IPS-NIHi7 (cell line): ENCODE measurements at regions not wholly inside any gene's neighbourhood (a gene's known extent, or its start where the extent isn't known, plus 50 kb on each side); places are given as distances from the start of the nearest gene placed in this dataset.

ENCODE experiments used
- DNase-seq: peaks from one replicate; pipeline ENCODE4 v3.0.0; 2012; ENCODE audit warnings: mixed read lengths; ENCODE audit errors: extremely low spot score

DNA sequence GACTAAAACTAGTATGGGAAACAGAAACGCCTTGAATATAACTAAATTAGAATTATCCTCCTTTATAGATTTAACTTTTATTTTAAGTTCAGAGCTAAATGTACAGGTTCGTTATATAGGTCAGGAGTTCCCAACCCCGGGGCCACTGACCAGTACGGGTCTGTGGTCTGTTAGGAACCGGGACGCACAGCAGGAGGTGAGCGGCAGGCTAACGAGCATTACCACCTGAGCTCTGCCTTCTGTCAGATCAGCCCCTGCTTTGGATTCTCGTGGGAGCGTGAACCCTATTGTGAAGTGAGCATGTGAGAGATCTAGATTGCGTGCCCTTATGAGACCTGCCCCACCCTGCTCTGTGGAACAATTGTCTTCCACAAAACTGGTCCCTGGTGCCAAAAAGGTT lies 51.0 kb downstream of the FAT4 start:
- DNase-seq = no peak

DNA sequence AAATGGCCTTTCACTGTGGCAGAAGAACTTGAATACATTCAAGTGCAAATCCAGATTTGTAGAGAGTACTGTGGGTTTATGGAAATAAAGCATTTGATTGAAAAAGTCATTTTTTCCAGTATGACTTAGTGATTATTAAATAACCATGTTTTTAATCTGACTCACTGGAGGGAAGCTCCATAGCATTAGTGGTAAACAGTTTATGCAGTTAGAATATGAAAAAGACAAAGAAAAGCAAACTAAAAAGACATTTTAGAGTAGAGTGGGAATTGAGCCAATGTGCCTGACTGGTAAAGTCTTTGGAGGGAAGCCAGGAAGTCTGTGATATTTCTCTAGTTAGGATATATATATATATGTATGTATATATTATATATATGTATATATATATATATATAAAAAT lies 53.4 kb downstream of the FAT4 start:
- DNase-seq = no peak

DNA sequence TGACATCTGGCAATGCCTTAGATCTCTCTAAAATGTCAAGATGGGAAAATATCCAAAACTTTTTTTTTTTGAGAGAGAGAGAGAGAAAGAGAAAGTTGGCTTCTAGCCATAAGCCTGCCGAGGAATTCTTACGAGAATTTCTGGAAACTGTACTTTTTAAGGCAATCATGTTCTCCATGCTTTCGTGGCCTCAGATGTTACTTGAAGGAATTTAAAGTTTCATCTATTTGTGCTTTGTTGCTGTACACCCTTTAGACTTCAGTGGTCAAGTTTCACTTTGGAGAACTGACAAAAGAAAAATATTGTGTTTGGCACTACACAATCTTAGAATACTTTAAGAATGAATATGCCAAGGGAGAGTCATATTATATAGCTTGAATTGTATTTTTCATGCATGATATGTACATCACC lies 53.9 kb downstream of the FAT4 start:
- DNase-seq = no peak

DNA sequence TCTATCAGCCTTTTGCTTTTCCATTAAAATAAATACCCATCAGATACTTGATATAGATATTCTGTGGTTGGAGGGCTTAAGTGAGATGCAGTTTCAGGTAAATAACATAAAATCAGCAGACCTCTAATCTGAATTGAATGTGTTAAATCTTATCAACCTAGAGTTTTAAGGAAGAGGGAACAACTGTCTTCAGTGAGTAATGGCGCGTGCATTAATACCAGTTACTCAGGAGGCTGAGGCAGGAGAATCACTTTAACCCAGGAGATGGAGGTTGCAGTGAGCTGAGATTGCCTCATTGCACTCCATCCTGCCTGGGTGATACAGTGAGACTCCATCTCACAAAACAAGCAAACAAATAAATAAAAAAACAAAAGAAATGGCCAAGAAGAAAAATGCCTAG lies 54.3 kb downstream of the FAT4 start:
- DNase-seq = no peak

- no peak for DNase-seq
Observed at GRCh38 chr4:125370478-125370877, 55.7 kb downstream of the FAT4 start.

- DNase-seq = no peak
Observed at GRCh38 chr4:125382995-125383394, 68.2 kb downstream of the FAT4 start.

DNA sequence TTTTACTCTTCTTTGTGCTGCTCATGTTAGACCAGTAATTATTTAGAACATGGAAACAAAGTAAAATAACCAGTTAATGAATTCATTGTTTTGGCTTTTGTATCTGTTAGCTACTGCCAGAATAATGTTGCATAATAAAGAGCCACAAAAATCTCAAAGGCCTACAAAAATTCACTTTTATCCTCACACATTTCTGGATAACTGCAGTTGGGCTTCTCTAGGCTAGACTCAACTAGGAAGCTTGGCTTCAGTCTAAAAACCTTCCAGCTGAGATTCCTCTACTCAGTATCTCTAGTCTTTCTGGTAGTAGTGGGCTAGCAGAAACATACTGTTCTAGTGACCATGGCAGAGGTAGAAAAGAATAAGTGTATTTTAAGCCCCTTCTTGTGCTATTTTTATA lies 73.0 kb downstream of the FAT4 start:
- no peak for DNase-seq

DNA sequence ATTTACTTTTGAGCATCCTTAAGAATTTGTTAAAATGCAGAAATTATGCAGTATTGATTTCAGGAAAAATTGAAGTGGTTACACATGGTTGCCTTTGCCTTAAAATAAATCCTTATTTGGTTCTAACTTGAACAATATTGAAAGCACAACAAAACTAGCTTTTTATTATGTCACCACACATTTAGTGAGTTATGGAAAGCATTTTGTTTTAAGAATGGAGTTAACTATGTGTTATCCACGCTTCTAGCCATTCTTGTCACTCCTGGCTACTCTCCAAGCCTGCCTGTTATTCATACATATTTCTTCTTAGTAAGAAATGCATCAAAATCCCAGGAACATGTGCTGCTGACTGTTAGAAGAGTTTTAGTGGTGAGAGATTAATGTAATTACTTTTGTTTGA lies 73.9 kb downstream of the FAT4 start:
- DNase-seq = no peak

GRCh38 chr4:125389713-125390112 lies 75.0 kb downstream of the FAT4 start:
- no peak for DNase-seq

GRCh38 chr4:125390126-125390525 lies 75.4 kb downstream of the FAT4 start:
- DNase-seq = no peak

- no peak for DNase-seq
Observed at GRCh38 chr4:125390727-125391126, 76.0 kb downstream of the FAT4 start.

DNA sequence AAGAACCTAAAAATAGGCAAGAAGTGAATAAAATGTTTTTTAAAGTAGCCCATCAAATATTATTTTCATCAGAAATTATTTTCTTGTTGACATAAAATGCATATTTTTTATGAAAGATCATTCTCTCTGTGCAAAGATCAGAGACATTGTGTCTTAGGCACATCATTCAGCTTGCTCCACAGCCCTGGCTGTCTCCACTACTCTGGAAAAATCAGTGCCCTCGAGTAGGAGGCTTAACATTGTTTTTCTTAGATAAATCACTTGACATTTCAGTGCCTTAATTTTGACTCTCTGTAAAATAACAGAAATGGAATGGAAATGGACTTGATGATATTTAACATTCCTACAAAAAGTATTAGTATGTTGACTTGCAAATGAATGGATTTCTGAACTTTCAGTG lies 77.9 kb downstream of the FAT4 start:
- no peak for DNase-seq

GRCh38 chr4:125393825-125394224 lies 79.1 kb downstream of the FAT4 start:
- DNase-seq = no peak

DNA sequence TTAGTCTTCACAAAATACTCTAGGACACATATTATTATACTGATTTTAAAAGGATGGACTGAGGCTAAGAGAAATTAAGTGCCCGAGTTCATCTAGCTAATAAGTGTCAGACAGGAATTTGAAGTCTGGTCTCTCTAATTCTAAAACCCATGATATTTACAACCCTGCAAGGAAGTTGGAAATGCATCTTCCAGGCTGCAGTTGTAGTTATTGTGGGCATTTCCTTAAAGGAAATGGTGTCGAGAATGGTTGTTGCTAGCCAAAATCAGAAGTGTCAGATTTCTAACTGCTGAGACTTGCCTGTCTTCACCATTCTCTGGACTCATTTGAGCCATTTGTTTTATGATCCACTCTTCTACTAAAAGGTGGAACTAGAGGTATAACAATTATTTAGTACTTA lies 82.5 kb downstream of the FAT4 start:
- DNase-seq = no peak

GRCh38 chr4:125398263-125399002 lies 83.7 kb downstream of the FAT4 start:
- DNase-seq = no peak

GRCh38 chr4:125400756-125401155 lies 86.0 kb downstream of the FAT4 start:
- DNase-seq = no peak

- no peak for DNase-seq
Observed at GRCh38 chr4:125401784-125402183, 87.0 kb downstream of the FAT4 start.

DNA sequence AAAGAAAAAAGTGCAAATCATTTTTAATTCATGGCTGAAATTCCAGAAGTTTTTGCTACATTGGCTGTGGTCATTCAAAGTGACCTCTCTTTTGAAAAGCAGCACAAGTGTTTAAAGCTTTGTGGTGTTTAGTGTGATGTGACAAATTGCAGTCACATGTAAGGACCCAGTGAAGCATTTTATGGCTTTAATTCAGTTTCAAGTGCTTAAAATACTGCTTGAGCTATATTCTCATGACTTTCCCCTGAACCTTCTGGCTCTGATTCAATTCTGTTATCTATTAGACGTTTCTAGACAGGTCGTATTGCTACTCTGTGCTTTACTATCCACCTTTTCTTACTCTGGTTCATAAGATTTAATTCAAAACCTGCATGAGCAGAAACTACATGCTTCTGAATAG lies 105.8 kb downstream of the FAT4 start:
- DNase-seq = no peak

DNA sequence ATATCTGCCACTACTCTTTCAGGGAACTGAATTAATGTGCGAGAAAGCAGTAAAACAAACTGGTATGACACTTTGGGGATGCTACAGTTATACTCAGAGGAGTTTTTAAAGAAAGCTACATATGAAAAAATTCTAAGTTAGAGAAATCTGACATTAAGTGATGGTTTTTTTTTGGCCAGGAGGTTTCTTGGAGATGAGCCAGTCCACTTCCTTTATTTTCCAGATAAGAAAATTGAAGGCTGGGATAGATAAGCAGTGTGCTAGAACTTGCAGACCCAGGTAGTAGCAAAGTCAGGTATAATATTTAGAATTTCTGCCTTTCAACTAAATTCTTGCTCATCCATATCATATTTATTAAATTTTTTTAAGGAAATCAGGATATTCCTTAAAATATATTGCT lies 106.8 kb downstream of the FAT4 start:
- DNase-seq = no peak

GRCh38 chr4:125423124-125423523 lies 108.4 kb downstream of the FAT4 start:
- no peak for DNase-seq

DNA sequence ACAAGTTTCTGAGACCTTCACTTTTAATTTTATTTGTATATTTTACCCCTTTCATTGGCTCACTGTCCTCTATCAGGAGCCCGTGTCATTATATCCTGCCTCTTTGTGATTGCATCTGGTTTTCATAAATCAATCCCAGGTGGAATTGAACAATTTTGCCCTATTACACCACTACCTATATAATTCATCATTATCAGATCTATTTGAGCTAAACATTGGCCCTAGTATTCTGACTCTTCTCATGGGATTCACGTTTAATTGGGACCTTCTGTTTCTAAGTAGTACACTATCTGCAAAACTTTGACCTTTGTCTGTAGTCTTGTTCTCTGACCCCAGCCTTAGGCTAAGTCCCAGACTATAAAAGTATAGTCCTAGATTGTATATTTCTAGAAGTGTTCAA lies 114.1 kb downstream of the FAT4 start:
- DNase-seq = no peak

- no peak for DNase-seq
Observed at GRCh38 chr4:125430086-125430485, 115.3 kb downstream of the FAT4 start.

DNA sequence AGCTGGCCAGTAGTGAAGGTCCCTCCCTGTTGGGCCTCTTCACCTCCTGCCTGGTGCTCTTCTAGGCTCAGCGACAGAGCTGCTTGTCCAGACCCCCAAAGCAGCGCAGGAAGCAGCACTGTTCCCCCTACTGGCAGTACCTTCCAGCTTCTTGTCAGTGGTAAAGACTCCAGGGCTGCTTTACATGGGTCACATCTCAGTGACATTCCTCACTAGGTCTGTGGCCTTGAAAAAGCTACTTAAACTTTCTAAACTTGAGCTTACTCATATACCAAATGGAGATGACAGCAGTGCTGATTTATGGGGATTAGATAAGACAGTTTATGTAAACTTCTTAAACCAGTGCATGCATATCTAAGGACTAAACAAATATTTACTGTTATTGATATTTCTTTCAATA lies 117.3 kb downstream of the FAT4 start:
- peak; percentile 82 for DNase-seq

- DNase-seq = no peak
Observed at GRCh38 chr4:125433453-125433852, 118.7 kb downstream of the FAT4 start.
